Panc1 (cell line): ENCODE measurements at regions not wholly inside any gene's neighbourhood (a gene's known extent, or its start where the extent isn't known, plus 50 kb on each side); places are given as distances from the start of the nearest gene placed in this dataset.

Experiments used
- ATAC-seq: fragments of 200-7000 bp; cut with Tn5 transposase; 2 replicates; pipeline ENCODE4 v1.9.1; 2020; ENCODE audit warnings: mild to moderate bottlenecking, moderate library complexity
- BruUV-seq: library from RNA; stranded (reverse); fragments of 400-500 nt; replicated peaks from 2 replicates; lab custom pipeline; 2021; lab: Mats Ljungman, UMichigan
- CTCF ChIA-PET: fragments of 300-600 bp; sonication (Branson Sonifier 250); formaldehyde crosslinking; loops from one replicate; lab custom pipeline; 2022; ENCODE audit warnings: antibody characterized with exemption; lab: Charles Lee
- POLR2A ChIA-PET: fragments of 300-600 bp; sonication (Branson Sonifier 250); formaldehyde crosslinking; loops from one replicate; lab custom pipeline; 2022; ENCODE audit warnings: antibody characterized with exemption; lab: Charles Lee
- DNase-seq: peaks from one replicate; pipeline ENCODE4 v3.0.0-alpha.2; 2010; ENCODE audit warnings: low read depth, low spot score
- H3K27ac ChIP-seq: 2 replicates; pipeline ENCODE4 v1.5.1; 2011; ENCODE audit warnings: mild to moderate bottlenecking, low read length, inconsistent platforms
- H3K27me3 ChIP-seq: fragments of 200-500 bp; sonication (Bioruptor generic); 2 replicates; pipeline ENCODE4 v1.6.0; 2014; ENCODE audit warnings: low read length, inconsistent platforms; ENCODE audit not compliant: control insufficient read depth, insufficient read depth
- H3K36me3 ChIP-seq: fragments of 200-500 bp; sonication (Bioruptor generic); 2 replicates; pipeline ENCODE4 v1.5.1; 2014; ENCODE audit warnings: inconsistent platforms, mild to moderate bottlenecking, low read length, moderate library complexity; ENCODE audit not compliant: control insufficient read depth, insufficient read depth
- H3K4me1 ChIP-seq: 2 replicates; pipeline ENCODE4 v1.5.1; 2011; ENCODE audit warnings: inconsistent platforms, mild to moderate bottlenecking, low read length, moderate library complexity; ENCODE audit not compliant: control insufficient read depth, insufficient read depth
- H3K4me3 ChIP-seq, 2 experiments: 2 replicates each; pipeline ENCODE4 v1.5.1; 2011 to 2012; ENCODE audit warnings: low read depth in 2 of 2, low read length in 2 of 2, mild to moderate bottlenecking in 2 of 2, inconsistent platforms in 1 of 2, moderate library complexity in 1 of 2
- H3K9me3 ChIP-seq: fragments of 200-500 bp; sonication (Bioruptor generic); 2 replicates; pipeline ENCODE4 v1.5.1; 2014; ENCODE audit warnings: low read depth, mild to moderate bottlenecking, inconsistent platforms, low read length, moderate library complexity; ENCODE audit not compliant: control insufficient read depth, insufficient read depth
- CTCF ChIP-seq: fragments of 450-650 bp; IDR thresholded peaks from 2 replicates; pipeline ENCODE4 v1.5.1; 2017; ENCODE audit warnings: mild to moderate bottlenecking
- POLR2AphosphoS5 ChIP-seq: IDR thresholded peaks from 2 replicates; pipeline ENCODE4 v1.6.1; 2012; ENCODE audit warnings: mild to moderate bottlenecking, low read depth, low read length, moderate library complexity
- REST ChIP-seq, 2 experiments: IDR thresholded peaks; 2 replicates each; pipeline ENCODE4 v1.6.1; 2011 to 2012; ENCODE audit warnings: low read depth in 2 of 2, control low read depth in 1 of 2, low read length in 1 of 2, mild to moderate bottlenecking in 1 of 2, moderate library complexity in 1 of 2; ENCODE audit not compliant: insufficient read depth in 1 of 2
- SIN3A ChIP-seq: IDR thresholded peaks from 2 replicates; pipeline ENCODE4 v1.6.1; 2012; ENCODE audit warnings: low read depth, mild to moderate bottlenecking, low read length, moderate library complexity, borderline replicate concordance; ENCODE audit not compliant: insufficient read depth
- TCF7L2 ChIP-seq: IDR thresholded peaks from 2 replicates; pipeline ENCODE4 v1.6.1; 2011; ENCODE audit warnings: mild to moderate bottlenecking, low read depth, low read length, inconsistent platforms
- in situ Hi-C: cut with HindIII; loops from 2 replicates; pipeline ENCODE4 v1.10.0; 2016; ENCODE audit warnings: low sequenced_read_pairs, low pct_unique_long_range_greater_than_20kb
- intact Hi-C: fragments of 100-400 bp; cut with micrococcal nuclease; formaldehyde crosslinking; loops from one replicate; pipeline ENCODE4 v1.10.0; 2022; ENCODE audit not compliant: unreplicated experiment

GRCh38 chr1:224054012-224054411 lies 59.9 kb upstream of the FBXO28 start:
- in situ Hi-C loops (no loop called here), intact Hi-C loops (loop anchor here (5.0 kb wide), 1 partner anchor 357 kb away; no protein-coding TSS in a partner anchor)
- Histone ChIP-seq H3K36me3 (no peaks in the 10 kb centered on the region), H3K4me1 (peaks cover 2% of the 10 kb centered on the region; the same call in 1 of the 2 replicates), H3K27ac (no peak overlapping the region), H3K9me3 (no peaks in the 10 kb centered on the region), H3K27me3 (no peaks in the 10 kb centered on the region), H3K4me3 (no peak overlapping the region)
- TF ChIP-seq CTCF (no peak), POLR2AphosphoS5 (no peak), REST (IDR thresholded peaks at IDR 0.05; ENCODE audit: insufficient read depth in 1 of 2, low read depth in 2 of 2, low read length in 1 of 2) (no peak), TCF7L2 (no peak), SIN3A (no peak)
- no peak for DNase-seq
- ChIA-PET POLR2A (no interaction called here), CTCF (no interaction called here)
- no TSS peak for BruUV-seq
- no peak for ATAC-seq

GRCh38 chr1:224053456-224053855 lies 60.5 kb upstream of the FBXO28 start:
- TF ChIP-seq TCF7L2 (no peak), CTCF (no peak), REST (IDR thresholded peaks at IDR 0.05; ENCODE audit: insufficient read depth in 1 of 2, low read depth in 2 of 2, low read length in 1 of 2) (no peak), POLR2AphosphoS5 (no peak), SIN3A (no peak)
- intact Hi-C loops (loop anchor here (5.0 kb wide), 1 partner anchor 356 kb away; no protein-coding TSS in a partner anchor), in situ Hi-C loops (no loop called here)
- H3K27me3 ChIP-seq: no peaks in the 10 kb centered on the region
- peaks cover 2% of the 10 kb centered on the region; the same call in 1 of the 2 replicates for H3K4me1 ChIP-seq
- H3K9me3 ChIP-seq: no peaks in the 10 kb centered on the region
- no TSS peak for BruUV-seq
- ATAC-seq: no peak
- H3K27ac ChIP-seq: no peak overlapping the region
- ChIA-PET POLR2A (no interaction called here), CTCF (no interaction called here)
- no peak for DNase-seq
- no peaks in the 10 kb centered on the region for H3K36me3 ChIP-seq
- H3K4me3 ChIP-seq: no peak overlapping the region
